ENCODE measurements at regions not wholly inside any gene's neighbourhood (a gene's known extent, or its start where the extent isn't known, plus 50 kb on each side); places are given as distances from the start of the nearest gene placed in this dataset.

DNA sequence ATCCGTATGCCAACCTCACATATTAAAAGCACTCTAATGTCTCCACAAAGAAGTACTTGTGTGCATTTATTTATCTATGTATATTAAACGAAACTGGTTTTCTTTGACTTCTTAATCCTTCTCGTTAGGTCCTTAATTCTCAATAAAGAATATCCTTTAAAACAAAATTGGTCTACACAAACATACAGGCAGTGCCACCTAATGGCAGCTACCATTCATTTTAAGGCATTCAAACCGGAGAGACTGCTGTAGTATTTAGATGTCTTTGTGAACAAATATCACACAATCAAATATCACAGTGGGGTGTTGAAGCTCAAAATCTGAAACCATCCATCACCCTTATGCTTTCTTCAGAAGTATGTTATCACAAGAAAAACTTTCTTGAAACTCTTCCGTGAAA lies 96.6 kb upstream of the IRAK1BP1 start:
- H3K4me2 ChIP-seq (ENCODE audit: low read length): no peak overlapping the region
- no peaks in the 10 kb centered on the region for H3K79me2 ChIP-seq (ENCODE audit: insufficient read depth, low read length)
- no peaks in the 10 kb centered on the region for H3K27me3 ChIP-seq (ENCODE audit: insufficient read depth, low read length)
- ATAC-seq (no peak), DNase-seq (ENCODE audit: low read depth, low spot score) (no peak)
- intact Hi-C loops (cut with micrococcal nuclease): no loop called here
- no peaks in the 10 kb centered on the region for H3K9me3 ChIP-seq (ENCODE audit: control insufficient read depth in 1 of 2, insufficient read depth in 1 of 2, low read depth in 1 of 2, low read length in 2 of 2)
- H2AFZ ChIP-seq (ENCODE audit: low read depth, low read length, poor library complexity, severe bottlenecking): no peak overlapping the region
- ChIA-PET POLR2A (no interaction called here), RAD21 (ENCODE audit: low non-redundant PET in 1 of 2, low total read pairs in 2 of 2, uncharacterized antibody in 2 of 2, unreplicated experiment in 2 of 2) (no interaction called here), CTCF (interaction anchor here (1.1 kb wide), 1 partner anchor 335 kb away, joined by 3 read pairs; no protein-coding TSS in a partner anchor)
- no peaks in the 10 kb centered on the region for H3K4me1 ChIP-seq (ENCODE audit: control insufficient read depth in 1 of 2, insufficient read depth in 2 of 2, low read length in 2 of 2)
- no peaks in the 10 kb centered on the region for H3K36me3 ChIP-seq (ENCODE audit: control insufficient read depth in 1 of 2, insufficient read depth in 2 of 2, low read length in 2 of 2)
- no TSS peak for BruUV-seq (replicated peaks)
- H3K4me3 ChIP-seq (replicated peaks in 1 of 2; ENCODE audit: low read depth in 1 of 2, low read length in 2 of 2): no peak overlapping the region
- no peak overlapping the region for H3K27ac ChIP-seq (ENCODE audit: low read depth, low read length)
- TF ChIP-seq, protein P1, sequence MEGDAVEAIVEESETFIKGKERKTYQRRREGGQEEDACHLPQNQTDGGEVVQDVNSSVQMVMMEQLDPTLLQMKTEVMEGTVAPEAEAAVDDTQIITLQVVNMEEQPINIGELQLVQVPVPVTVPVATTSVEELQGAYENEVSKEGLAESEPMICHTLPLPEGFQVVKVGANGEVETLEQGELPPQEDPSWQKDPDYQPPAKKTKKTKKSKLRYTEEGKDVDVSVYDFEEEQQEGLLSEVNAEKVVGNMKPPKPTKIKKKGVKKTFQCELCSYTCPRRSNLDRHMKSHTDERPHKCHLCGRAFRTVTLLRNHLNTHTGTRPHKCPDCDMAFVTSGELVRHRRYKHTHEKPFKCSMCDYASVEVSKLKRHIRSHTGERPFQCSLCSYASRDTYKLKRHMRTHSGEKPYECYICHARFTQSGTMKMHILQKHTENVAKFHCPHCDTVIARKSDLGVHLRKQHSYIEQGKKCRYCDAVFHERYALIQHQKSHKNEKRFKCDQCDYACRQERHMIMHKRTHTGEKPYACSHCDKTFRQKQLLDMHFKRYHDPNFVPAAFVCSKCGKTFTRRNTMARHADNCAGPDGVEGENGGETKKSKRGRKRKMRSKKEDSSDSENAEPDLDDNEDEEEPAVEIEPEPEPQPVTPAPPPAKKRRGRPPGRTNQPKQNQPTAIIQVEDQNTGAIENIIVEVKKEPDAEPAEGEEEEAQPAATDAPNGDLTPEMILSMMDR (IDR thresholded peaks at IDR 0.05 in 2 of 3, conservative IDR thresholded peaks at IDR 0.05 in 1 of 3; ENCODE audit: borderline replicate concordance in 1 of 3, insufficient read depth in 1 of 3, low read depth in 2 of 3, low read length in 2 of 3): peak in 2 of 3 experiments; percentile 18 to 42; a peak in 2 of 6 replicates
- TF ChIP-seq, protein P2, sequence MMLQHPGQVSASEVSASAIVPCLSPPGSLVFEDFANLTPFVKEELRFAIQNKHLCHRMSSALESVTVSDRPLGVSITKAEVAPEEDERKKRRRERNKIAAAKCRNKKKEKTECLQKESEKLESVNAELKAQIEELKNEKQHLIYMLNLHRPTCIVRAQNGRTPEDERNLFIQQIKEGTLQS (IDR thresholded peaks at IDR 0.05): no peak
- TF ChIP-seq ELF1 (IDR thresholded peaks at IDR 0.05; ENCODE audit: borderline replicate concordance, low read depth): no peak
- no peak for TF ChIP-seq CEBPB (IDR thresholded peaks at IDR 0.05; ENCODE audit: low read depth)
- TF ChIP-seq POLR2AphosphoS5 (IDR thresholded peaks at IDR 0.05; ENCODE audit: low read depth, low read length): no peak
- TF ChIP-seq RAD21 (IDR thresholded peaks at IDR 0.05; ENCODE audit: low read depth): peak; percentile 52
- no peak overlapping the region for H3K9ac ChIP-seq (ENCODE audit: low read length)
- H4K20me1 ChIP-seq (ENCODE audit: insufficient read depth): no peaks in the 10 kb centered on the region
- no peaks in the 10 kb centered on the region for H3K9me2 ChIP-seq (ENCODE audit: insufficient read depth)

DNA sequence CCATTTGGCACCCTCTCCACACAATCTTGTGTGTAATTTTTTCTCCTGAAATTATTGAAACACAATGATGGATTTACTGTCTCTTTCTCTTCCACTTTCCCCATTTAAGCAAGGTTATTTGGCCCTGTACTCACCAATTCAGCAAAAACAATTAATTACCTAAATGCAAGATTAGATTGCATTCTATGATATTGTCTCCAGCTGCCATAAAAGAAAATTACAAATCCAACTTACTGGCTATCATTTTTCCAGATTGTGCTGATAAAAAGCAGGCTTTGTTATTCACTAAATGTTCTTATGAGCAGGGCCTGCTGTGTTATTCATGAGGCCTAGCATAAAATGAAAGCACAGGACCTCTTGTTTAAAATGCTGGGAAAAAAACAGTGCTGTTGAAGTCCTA lies 95.8 kb upstream of the IRAK1BP1 start:
- H2AFZ ChIP-seq (ENCODE audit: low read depth, low read length, poor library complexity, severe bottlenecking): no peak overlapping the region
- intact Hi-C loops (cut with micrococcal nuclease): no loop called here
- no peaks in the 10 kb centered on the region for H3K4me1 ChIP-seq (ENCODE audit: control insufficient read depth in 1 of 2, insufficient read depth in 2 of 2, low read length in 2 of 2)
- CTCF ChIA-PET: no interaction called here
- H3K27ac ChIP-seq (ENCODE audit: low read depth, low read length): no peak overlapping the region
- TF ChIP-seq, protein P3, sequence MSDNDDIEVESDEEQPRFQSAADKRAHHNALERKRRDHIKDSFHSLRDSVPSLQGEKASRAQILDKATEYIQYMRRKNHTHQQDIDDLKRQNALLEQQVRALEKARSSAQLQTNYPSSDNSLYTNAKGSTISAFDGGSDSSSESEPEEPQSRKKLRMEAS (IDR thresholded peaks at IDR 0.05): no peak
- TF ChIP-seq EGR1 (IDR thresholded peaks at IDR 0.05; ENCODE audit: low read depth) (no peak), POLR2A (IDR thresholded peaks at IDR 0.05; ENCODE audit: borderline replicate concordance, extremely low read depth, insufficient read depth, insufficient read length) (no peak), TCF7L2 (IDR thresholded peaks at IDR 0.05; ENCODE audit: borderline replicate concordance, extremely low read depth, insufficient read depth, insufficient read length) (no peak), ZNF274 (IDR thresholded peaks at IDR 0.05; ENCODE audit: low read depth, low read length) (no peak), SP1 (IDR thresholded peaks at IDR 0.05; ENCODE audit: low read depth) (no peak)
- TF ChIP-seq, protein P4, sequence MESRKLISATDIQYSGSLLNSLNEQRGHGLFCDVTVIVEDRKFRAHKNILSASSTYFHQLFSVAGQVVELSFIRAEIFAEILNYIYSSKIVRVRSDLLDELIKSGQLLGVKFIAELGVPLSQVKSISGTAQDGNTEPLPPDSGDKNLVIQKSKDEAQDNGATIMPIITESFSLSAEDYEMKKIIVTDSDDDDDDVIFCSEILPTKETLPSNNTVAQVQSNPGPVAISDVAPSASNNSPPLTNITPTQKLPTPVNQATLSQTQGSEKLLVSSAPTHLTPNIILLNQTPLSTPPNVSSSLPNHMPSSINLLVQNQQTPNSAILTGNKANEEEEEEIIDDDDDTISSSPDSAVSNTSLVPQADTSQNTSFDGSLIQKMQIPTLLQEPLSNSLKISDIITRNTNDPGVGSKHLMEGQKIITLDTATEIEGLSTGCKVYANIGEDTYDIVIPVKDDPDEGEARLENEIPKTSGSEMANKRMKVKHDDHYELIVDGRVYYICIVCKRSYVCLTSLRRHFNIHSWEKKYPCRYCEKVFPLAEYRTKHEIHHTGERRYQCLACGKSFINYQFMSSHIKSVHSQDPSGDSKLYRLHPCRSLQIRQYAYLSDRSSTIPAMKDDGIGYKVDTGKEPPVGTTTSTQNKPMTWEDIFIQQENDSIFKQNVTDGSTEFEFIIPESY (IDR thresholded peaks at IDR 0.05; ENCODE audit: extremely low read depth, insufficient replicate concordance, low read length): no peak
- TF ChIP-seq, protein P1 (IDR thresholded peaks at IDR 0.05 in 2 of 3, conservative IDR thresholded peaks at IDR 0.05 in 1 of 3; ENCODE audit: borderline replicate concordance in 1 of 3, insufficient read depth in 1 of 3, low read depth in 2 of 3, low read length in 2 of 3): no peak
- no peak for DNase-seq (ENCODE audit: low read depth, low spot score)
- H3K9ac ChIP-seq (ENCODE audit: low read length): no peak overlapping the region
- no peaks in the 10 kb centered on the region for H3K9me3 ChIP-seq (ENCODE audit: control insufficient read depth in 1 of 2, insufficient read depth in 1 of 2, low read depth in 1 of 2, low read length in 2 of 2)
- H3K79me2 ChIP-seq (ENCODE audit: insufficient read depth, low read length): no peaks in the 10 kb centered on the region
- POLR2A ChIA-PET: interaction anchor here (0.6 kb wide), 1 partner anchor 479 kb away, joined by 3 read pairs; no protein-coding TSS in a partner anchor
- ATAC-seq: no peak
- no peak overlapping the region for H3K4me3 ChIP-seq (replicated peaks in 1 of 2; ENCODE audit: low read depth in 1 of 2, low read length in 2 of 2)
- H3K27me3 ChIP-seq (ENCODE audit: insufficient read depth, low read length): no peaks in the 10 kb centered on the region
- H3K9me2 ChIP-seq (ENCODE audit: insufficient read depth): no peaks in the 10 kb centered on the region
- no peak overlapping the region for H3K4me2 ChIP-seq (ENCODE audit: low read length)
- no TSS peak for BruUV-seq (replicated peaks)
- H4K20me1 ChIP-seq (ENCODE audit: insufficient read depth): no peaks in the 10 kb centered on the region
- RAD21 ChIA-PET (ENCODE audit: low non-redundant PET in 1 of 2, low total read pairs in 2 of 2, uncharacterized antibody in 2 of 2, unreplicated experiment in 2 of 2): no interaction called here
- H3K36me3 ChIP-seq (ENCODE audit: control insufficient read depth in 1 of 2, insufficient read depth in 2 of 2, low read length in 2 of 2): no peaks in the 10 kb centered on the region
